H1 (cell line): ENCODE measurements at regions not wholly inside any gene's neighbourhood (a gene's known extent, or its start where the extent isn't known, plus 50 kb on each side); places are given as distances from the start of the nearest gene placed in this dataset.

ENCODE experiments used
- CTCF ChIA-PET: fragments of 300-600 bp; sonication (Branson Sonifier 250); formaldehyde crosslinking; loops from one replicate; lab custom pipeline; 2021; ENCODE audit not compliant: partially characterized antibody; lab: Charles Lee
- POLR2A ChIA-PET: fragments of 300-600 bp; sonication (Branson Sonifier 250); formaldehyde crosslinking; loops from one replicate; lab custom pipeline; 2021; ENCODE audit warnings: inconsistent platforms; ENCODE audit not compliant: partially characterized antibody; lab: Charles Lee
- DNase-seq, 2 experiments: peaks; one replicate each; pipeline versions ENCODE4 v3.0.0 to v3.0.0-alpha.2; 2010 to 2022; ENCODE audit warnings: low spot score in 2 of 2, low read depth in 1 of 2, mixed read lengths in 1 of 2
- FAIRE-seq: peaks from 2 replicates; lab custom pipeline; 2011; peaks lifted over from hg19 to GRCh38; lab: Jason Lieb, UNC
- H2AFZ ChIP-seq: 2 replicates; pipeline ENCODE4 v1.8.1; 2012; ENCODE audit warnings: low read length, inconsistent platforms
- H2AK5ac ChIP-seq: 2 replicates; pipeline ENCODE4 v1.6.1; 2013; ENCODE audit warnings: low read depth, low read length
- H2BK120ac ChIP-seq: replicated peaks from 2 replicates; pipeline ENCODE3; 2013; ENCODE audit warnings: low read depth, low read length, inconsistent platforms
- H2BK12ac ChIP-seq: 2 replicates; pipeline ENCODE4 v1.6.1; 2013; ENCODE audit warnings: low read depth, low read length
- H2BK15ac ChIP-seq: 2 replicates; pipeline ENCODE4 v1.6.1; 2013; ENCODE audit warnings: low read length
- H2BK20ac ChIP-seq: 2 replicates; pipeline ENCODE4 v1.6.1; 2013; ENCODE audit warnings: low read length
- H2BK5ac ChIP-seq: 2 replicates; pipeline ENCODE4 v1.6.1; 2013; ENCODE audit warnings: low read depth, low read length
- H3K14ac ChIP-seq: 2 replicates; pipeline ENCODE4 v1.6.1; 2013; ENCODE audit warnings: inconsistent platforms; ENCODE audit not compliant: insufficient read length
- H3K18ac ChIP-seq: 2 replicates; pipeline ENCODE4 v1.6.1; 2013; ENCODE audit warnings: low read length; ENCODE audit errors: extremely low read depth
- H3K23ac ChIP-seq: 2 replicates; pipeline ENCODE4 v1.6.1; 2013; ENCODE audit warnings: inconsistent platforms; ENCODE audit not compliant: insufficient read length
- H3K23me2 ChIP-seq: 2 replicates; pipeline ENCODE4 v1.6.1; 2013; ENCODE audit warnings: low read depth, low read length
- H3K27ac ChIP-seq: 2 replicates; pipeline ENCODE4 v1.6.1; 2011; ENCODE audit warnings: low read depth, low read length, inconsistent platforms
- H3K27me3 ChIP-seq, 4 experiments: replicated peaks in 1 of 4; 1 replicate in 1 of 4; 2 replicates in 3 of 4; pipeline versions ENCODE4 v1.6.1 to v1.8.1; 2011 to 2013; ENCODE audit warnings: low read length in 3 of 4, mild to moderate bottlenecking in 3 of 4, inconsistent platforms in 2 of 4, mixed read lengths in 2 of 4, moderate library complexity in 1 of 4; ENCODE audit not compliant: control insufficient read depth in 3 of 4, insufficient read depth in 3 of 4; ENCODE audit errors: extremely low read depth in 1 of 4
- H3K36me3 ChIP-seq, 4 experiments: 2 replicates each; pipeline versions ENCODE4 v1.6.1 to v1.8.1; 2011 to 2013; ENCODE audit warnings: mild to moderate bottlenecking in 4 of 4, low read length in 3 of 4, moderate library complexity in 2 of 4, control low read depth in 1 of 4, inconsistent platforms in 1 of 4; ENCODE audit not compliant: insufficient read depth in 4 of 4, control insufficient read depth in 2 of 4
- H3K4ac ChIP-seq: replicated peaks from 2 replicates; pipeline ENCODE3; 2013; ENCODE audit warnings: low read length, low read depth, mixed read lengths, inconsistent platforms; ENCODE audit not compliant: insufficient read length
- H3K4me1 ChIP-seq, 4 experiments: replicated peaks in 1 of 4; 1 replicate in 1 of 4; 2 replicates in 3 of 4; pipeline versions ENCODE4 v1.6.1 to v1.8.1; 2011 to 2013; ENCODE audit warnings: low read length in 3 of 4, inconsistent platforms in 2 of 4, mixed read lengths in 1 of 4; ENCODE audit not compliant: insufficient read depth in 4 of 4, control insufficient read depth in 3 of 4
- H3K4me2 ChIP-seq, 2 experiments: 2 replicates each; pipeline versions ENCODE4 v1.6.1 to v1.8.1; 2011 to 2013; ENCODE audit warnings: low read depth in 2 of 2, low read length in 2 of 2, control low read depth in 1 of 2, inconsistent platforms in 1 of 2, mild to moderate bottlenecking in 1 of 2; ENCODE audit not compliant: insufficient read depth in 1 of 2
- H3K4me3 ChIP-seq, 4 experiments: fragments of 200-600, 300-600 bp in 1 of 4; sonication (generic), shearing (Covaris generic), sonication (Bioruptor Twin) in 1 of 4; 2 replicates each; pipeline versions ENCODE4 v1.5.1 to v1.8.1; 2011 to 2016; ENCODE audit warnings: low read length in 4 of 4, low read depth in 3 of 4, control low read depth in 2 of 4, inconsistent platforms in 2 of 4, mild to moderate bottlenecking in 2 of 4, mixed read lengths in 1 of 4, moderate library complexity in 1 of 4; ENCODE audit not compliant: insufficient read depth in 2 of 4; ENCODE audit errors: extremely low read depth in 1 of 4
- H3K56ac ChIP-seq: replicated peaks from 2 replicates; pipeline ENCODE3; 2013; ENCODE audit warnings: low read depth, mild to moderate bottlenecking, mixed read lengths, low read length, inconsistent platforms; ENCODE audit not compliant: insufficient read length
- H3K79me1 ChIP-seq: 2 replicates; pipeline ENCODE4 v1.6.1; 2013; ENCODE audit warnings: low read depth, low read length, control low read depth
- H3K79me2 ChIP-seq, 2 experiments: 2 replicates each; pipeline versions ENCODE4 v1.6.1 to v1.8.1; 2012 to 2013; ENCODE audit warnings: low read length in 2 of 2, mild to moderate bottlenecking in 2 of 2, inconsistent platforms in 1 of 2; ENCODE audit not compliant: insufficient read depth in 2 of 2, control insufficient read depth in 1 of 2
- H3K9ac ChIP-seq, 4 experiments: replicated peaks in 1 of 4; 1 replicate in 1 of 4; 2 replicates in 3 of 4; pipeline versions ENCODE4 v1.6.1 to v1.8.1; 2011 to 2013; ENCODE audit warnings: low read depth in 3 of 4, low read length in 3 of 4, control low read depth in 2 of 4, mild to moderate bottlenecking in 2 of 4, moderate library complexity in 2 of 4, inconsistent platforms in 1 of 4; ENCODE audit errors: extremely low read depth in 1 of 4
- H3K9me3 ChIP-seq, 2 experiments: 2 replicates each; pipeline versions ENCODE4 v1.6.1 to v1.8.1; 2012 to 2013; ENCODE audit warnings: mild to moderate bottlenecking in 2 of 2, moderate library complexity in 2 of 2, control low read depth in 1 of 2, inconsistent platforms in 1 of 2, low read depth in 1 of 2, low read length in 1 of 2, mixed read lengths in 1 of 2; ENCODE audit not compliant: insufficient read depth in 2 of 2
- H4K20me1 ChIP-seq, 2 experiments: replicated peaks in 1 of 2; 2 replicates each; pipeline versions ENCODE3 to v1.8.1; 2011 to 2013; ENCODE audit warnings: inconsistent platforms in 2 of 2, low read length in 2 of 2, mild to moderate bottlenecking in 1 of 2; ENCODE audit not compliant: insufficient read depth in 2 of 2, control insufficient read depth in 1 of 2
- H4K5ac ChIP-seq: 2 replicates; pipeline ENCODE4 v1.6.1; 2013; ENCODE audit warnings: low read length, low read depth, mixed read lengths, inconsistent platforms; ENCODE audit not compliant: insufficient read length
- H4K8ac ChIP-seq: 2 replicates; pipeline ENCODE4 v1.8.0; 2013; ENCODE audit warnings: mild to moderate bottlenecking, moderate library complexity, low read length, inconsistent platforms; ENCODE audit not compliant: insufficient read depth; ENCODE audit errors: extremely low read depth
- H4K91ac ChIP-seq: replicated peaks from 2 replicates; pipeline ENCODE3; 2013; ENCODE audit warnings: low read length, mixed read lengths, inconsistent platforms; ENCODE audit not compliant: insufficient read length
- NANOG ChIP-seq: IDR thresholded peaks from 2 replicates; pipeline ENCODE4 v1.6.1; 2011; ENCODE audit warnings: low read length, low read depth, mild to moderate bottlenecking, inconsistent platforms; ENCODE audit not compliant: insufficient read depth, poor library complexity, severe bottlenecking
- RNF2 ChIP-seq: fragments of 200-900, 300-1000 bp; sonication (generic); IDR thresholded peaks from 2 replicates; pipeline ENCODE4 v1.7.1; 2016; ENCODE audit warnings: borderline replicate concordance, low read depth, mild to moderate bottlenecking, antibody characterized with exemption, low read length; ENCODE audit not compliant: poor library complexity, severe bottlenecking; ENCODE audit errors: missing control alignments
- TCF12 ChIP-seq: IDR thresholded peaks from 2 replicates; pipeline ENCODE4 v1.6.1; 2011; ENCODE audit warnings: low read depth, mild to moderate bottlenecking, low read length
- WGBS, 2 experiments: shearing (Covaris generic) in 1 of 2; methylation state at CpG; one replicate each; pipeline versions ENCODE4 v1.1.6 to v1.1.7; 2013 to 2015; ENCODE audit warnings: low lambda C conversion rate in 2 of 2, mixed read lengths in 2 of 2, inconsistent platforms in 1 of 2, low coverage in 1 of 2, missing lambda C conversion rate in 1 of 2; ENCODE audit not compliant: insufficient replicate concordance in 2 of 2, insufficient coverage in 1 of 2, insufficient read length in 1 of 2; ENCODE audit errors: extremely low coverage in 1 of 2, missing lambda C conversion rate in 1 of 2; 5-methylcytosine and 5-hydroxymethylcytosine counted together
- TF ChIP-seq, protein P1 (sequence below): IDR thresholded peaks from 2 replicates; pipeline ENCODE4 v1.6.1; 2012; ENCODE audit warnings: low read length, inconsistent platforms

DNA sequence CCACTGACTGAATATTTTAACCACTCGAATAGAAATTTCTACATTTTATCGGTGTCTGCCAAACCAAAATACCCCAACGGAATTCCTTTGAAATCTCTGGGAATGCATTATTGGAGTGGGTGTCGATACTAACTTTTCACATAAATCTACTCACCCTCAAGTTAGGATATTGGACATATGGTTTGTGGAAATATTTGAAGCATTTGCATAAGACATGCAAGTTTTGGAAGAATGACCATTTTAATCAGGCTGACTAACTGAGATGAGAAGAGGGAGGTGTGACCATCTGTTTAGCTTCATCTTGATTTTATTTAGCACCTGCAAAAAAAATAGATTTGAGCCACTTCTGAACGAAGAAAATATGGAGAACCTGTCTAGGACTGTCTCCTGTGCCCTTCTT, 61.2 kb downstream of the KLF6 start:
- Histone ChIP-seq H3K27me3 (no peaks in the 10 kb centered on the region), H3K4me2 (no peak overlapping the region), H2AFZ (no peak overlapping the region), H4K5ac (no peak overlapping the region), H3K79me1 (no peaks in the 10 kb centered on the region), H2BK120ac (no peak overlapping the region), H3K36me3 (no peaks in the 10 kb centered on the region), H3K23ac (no peak overlapping the region), H4K91ac (no peak overlapping the region), H3K9me3 (no peaks in the 10 kb centered on the region), H2AK5ac (no peak overlapping the region), H3K56ac (no peak overlapping the region), H2BK20ac (no peak overlapping the region), H3K9ac (no peak overlapping the region), H4K8ac (no peak overlapping the region), H3K4me1 (no peaks in the 10 kb centered on the region), H3K27ac (no peak overlapping the region), H3K14ac (no peak overlapping the region), H2BK5ac (no peak overlapping the region), H3K18ac (no peak overlapping the region), H3K4ac (no peak overlapping the region), H4K20me1 (no peaks in the 10 kb centered on the region), H2BK15ac (no peak overlapping the region), H3K4me3 (no peak overlapping the region), H3K23me2 (no peaks in the 10 kb centered on the region), H3K79me2 (no peaks in the 10 kb centered on the region), H2BK12ac (no peak overlapping the region)
- ChIA-PET CTCF (no interaction called here), POLR2A (no interaction called here)
- FAIRE-seq (no peak), DNase-seq (no peak)
- 95% methylated on average over 5 of the region's 5 CpGs; no CpG with 5 or more reads in 1 of the 2 experiments for whole genome bisulfite sequencing, 2 experiments
- TF ChIP-seq, protein P1, sequence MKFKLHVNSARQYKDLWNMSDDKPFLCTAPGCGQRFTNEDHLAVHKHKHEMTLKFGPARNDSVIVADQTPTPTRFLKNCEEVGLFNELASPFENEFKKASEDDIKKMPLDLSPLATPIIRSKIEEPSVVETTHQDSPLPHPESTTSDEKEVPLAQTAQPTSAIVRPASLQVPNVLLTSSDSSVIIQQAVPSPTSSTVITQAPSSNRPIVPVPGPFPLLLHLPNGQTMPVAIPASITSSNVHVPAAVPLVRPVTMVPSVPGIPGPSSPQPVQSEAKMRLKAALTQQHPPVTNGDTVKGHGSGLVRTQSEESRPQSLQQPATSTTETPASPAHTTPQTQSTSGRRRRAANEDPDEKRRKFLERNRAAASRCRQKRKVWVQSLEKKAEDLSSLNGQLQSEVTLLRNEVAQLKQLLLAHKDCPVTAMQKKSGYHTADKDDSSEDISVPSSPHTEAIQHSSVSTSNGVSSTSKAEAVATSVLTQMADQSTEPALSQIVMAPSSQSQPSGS: no peak
- TF ChIP-seq RNF2 (no peak), TCF12 (no peak), NANOG (no peak)
